Lower leg skin (tissue), 3 donors: ENCODE measurements at regions not wholly inside any gene's neighbourhood (a gene's known extent, or its start where the extent isn't known, plus 50 kb on each side); places are given as distances from the start of the nearest gene placed in this dataset.
"Not testable (repeated sequence)": the region's sequence is repeated elsewhere in the genome, so short reads cannot be mapped to it uniquely, and the experiment has no call there.

Experiments
- CTCF ChIP-seq, 3 donors: fragments of 450-650 bp; IDR thresholded peaks; one replicate each; pipeline ENCODE4 v1.5.1; 2016; ENCODE audit warnings: antibody characterized with exemption in 3 of 3, mild to moderate bottlenecking in 3 of 3, moderate library complexity in 2 of 3
- POLR2A ChIP-seq, 2 donors: fragments of 450-650 bp; IDR thresholded peaks; one replicate each; pipeline ENCODE4 v1.6.1; 2016 to 2017; ENCODE audit warnings: antibody characterized with exemption in 2 of 2, mild to moderate bottlenecking in 1 of 2, moderate library complexity in 1 of 2

GRCh38 chrX:25905728-25906127 lies 232.4 kb upstream of the MAGEB18 start:
- TF ChIP-seq CTCF, POLR2A (IDR thresholded peaks at IDR 0.05): not testable (repeated sequence)
